SK-N-SH (cell line): ENCODE measurements at regions not wholly inside any gene's neighbourhood (a gene's known extent, or its start where the extent isn't known, plus 50 kb on each side); places are given as distances from the start of the nearest gene placed in this dataset.

Experiments
- FOXM1 ChIP-seq: IDR thresholded peaks from 2 replicates; pipeline ENCODE4 v1.4.0; 2012; ENCODE audit warnings: low read depth, mild to moderate bottlenecking
- MEF2A ChIP-seq: IDR thresholded peaks from 2 replicates; pipeline ENCODE4 v1.4.0; 2012; ENCODE audit warnings: low read depth, borderline replicate concordance
- MXI1 ChIP-seq: IDR thresholded peaks from 2 replicates; pipeline ENCODE4 v1.6.1; 2012; ENCODE audit warnings: mild to moderate bottlenecking, low read depth, low read length, improper control_type of control experiment
- PBX3 ChIP-seq: IDR thresholded peaks from 2 replicates; pipeline ENCODE4; 2012
- RAD21 ChIP-seq: IDR thresholded peaks from 2 replicates; pipeline ENCODE4 v1.6.1; 2012; ENCODE audit warnings: mild to moderate bottlenecking, low read length
- RXRA ChIP-seq: IDR thresholded peaks from 2 replicates; pipeline ENCODE4 v1.4.0; 2012; ENCODE audit warnings: low read depth, mild to moderate bottlenecking, borderline replicate concordance
- USF1 ChIP-seq: IDR thresholded peaks from 2 replicates; pipeline ENCODE4 v1.4.0; 2012; ENCODE audit warnings: low read depth, borderline replicate concordance

- TF ChIP-seq FOXM1 (no peak), MXI1 (no peak), RXRA (no peak), USF1 (no peak), RAD21 (no peak), PBX3 (no peak), MEF2A (no peak)
These were observed 86.2 kb upstream of the ARID1B start for GRCh38 chr6:156691018-156691417.
